Mesothelial cell of epicardium (in vitro differentiated cells): ENCODE measurements at regions not wholly inside any gene's neighbourhood (a gene's known extent, or its start where the extent isn't known, plus 50 kb on each side); places are given as distances from the start of the nearest gene placed in this dataset.

ENCODE experiments used
- DNase-seq, 2 experiments: peaks; one replicate each; pipeline ENCODE4 v3.0.0; 2021; ENCODE audit warnings: low spot score in 2 of 2; ENCODE audit not compliant: unreplicated experiment in 2 of 2
- H3K27ac Mint-ChIP-seq: 2 replicates; pipeline ENCODE4 v1.8.0; 2021; ENCODE audit warnings: mixed read lengths
- H3K27me3 Mint-ChIP-seq: 2 replicates; pipeline ENCODE4 v1.8.0; 2021; ENCODE audit warnings: low read depth, mixed read lengths
- H3K36me3 Mint-ChIP-seq: 2 replicates; pipeline ENCODE4 v1.8.0; 2021; ENCODE audit warnings: mixed read lengths
- H3K4me1 Mint-ChIP-seq: 2 replicates; pipeline ENCODE4 v1.8.0; 2021; ENCODE audit warnings: mixed read lengths
- H3K4me3 Mint-ChIP-seq: 2 replicates; pipeline ENCODE4 v1.8.0; 2021; ENCODE audit warnings: mild to moderate bottlenecking, moderate library complexity, mixed read lengths
- H3K9me3 Mint-ChIP-seq: 2 replicates; pipeline ENCODE4 v1.8.0; 2021; ENCODE audit warnings: mixed read lengths
- TF ChIP-seq, protein P1 (sequence below): fragments of 200-600 bp; sonication (generic); IDR thresholded peaks from one replicate; pipeline ENCODE4 v1.5.0; 2021; ENCODE audit warnings: antibody characterized with exemption; ENCODE audit not compliant: unreplicated experiment

DNA sequence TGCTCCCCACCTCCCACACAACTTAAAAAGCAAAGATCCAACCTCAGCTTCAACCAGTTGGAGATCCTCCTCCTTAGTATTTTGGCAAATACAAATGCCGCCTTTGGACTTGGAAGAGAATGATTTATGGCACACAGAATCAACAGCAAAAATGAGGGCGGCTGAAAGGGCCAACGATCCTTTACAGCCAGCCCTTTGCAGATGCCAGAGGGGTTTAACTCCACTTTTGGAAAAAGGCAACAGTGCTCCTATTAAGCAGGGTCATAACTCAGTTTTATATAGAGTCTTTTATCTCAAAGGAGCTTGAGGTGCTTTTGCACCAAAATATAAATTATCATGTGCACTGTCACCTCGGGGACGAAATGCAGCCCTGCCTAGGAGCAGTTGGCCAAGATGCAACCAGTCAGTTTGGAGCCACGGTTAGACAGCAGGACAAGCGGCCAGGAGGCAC, 56.7 kb upstream of the JCAD start:
- peak overlapping the region; percentile 81 for H3K27ac Mint-ChIP-seq
- DNase-seq = no peak
- peaks cover 31% of the 10 kb centered on the region for H3K4me1 Mint-ChIP-seq
- H3K36me3 Mint-ChIP-seq = no peaks in the 10 kb centered on the region
- H3K27me3 Mint-ChIP-seq = no peaks in the 10 kb centered on the region
- H3K4me3 Mint-ChIP-seq = no peak overlapping the region
- H3K9me3 Mint-ChIP-seq = peaks cover 10% of the 10 kb centered on the region
- TF ChIP-seq, protein P1, sequence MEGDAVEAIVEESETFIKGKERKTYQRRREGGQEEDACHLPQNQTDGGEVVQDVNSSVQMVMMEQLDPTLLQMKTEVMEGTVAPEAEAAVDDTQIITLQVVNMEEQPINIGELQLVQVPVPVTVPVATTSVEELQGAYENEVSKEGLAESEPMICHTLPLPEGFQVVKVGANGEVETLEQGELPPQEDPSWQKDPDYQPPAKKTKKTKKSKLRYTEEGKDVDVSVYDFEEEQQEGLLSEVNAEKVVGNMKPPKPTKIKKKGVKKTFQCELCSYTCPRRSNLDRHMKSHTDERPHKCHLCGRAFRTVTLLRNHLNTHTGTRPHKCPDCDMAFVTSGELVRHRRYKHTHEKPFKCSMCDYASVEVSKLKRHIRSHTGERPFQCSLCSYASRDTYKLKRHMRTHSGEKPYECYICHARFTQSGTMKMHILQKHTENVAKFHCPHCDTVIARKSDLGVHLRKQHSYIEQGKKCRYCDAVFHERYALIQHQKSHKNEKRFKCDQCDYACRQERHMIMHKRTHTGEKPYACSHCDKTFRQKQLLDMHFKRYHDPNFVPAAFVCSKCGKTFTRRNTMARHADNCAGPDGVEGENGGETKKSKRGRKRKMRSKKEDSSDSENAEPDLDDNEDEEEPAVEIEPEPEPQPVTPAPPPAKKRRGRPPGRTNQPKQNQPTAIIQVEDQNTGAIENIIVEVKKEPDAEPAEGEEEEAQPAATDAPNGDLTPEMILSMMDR = no peak

GRCh38 chr10:30115626-30115940, 56.2 kb upstream of the JCAD start:
- TF ChIP-seq, protein P1 = no peak
- H3K4me3 Mint-ChIP-seq = peak overlapping the region; percentile 50

GRCh38 chr10:30114881-30115625, 55.7 kb upstream of the JCAD start:
- DNase-seq = no peak
- peak overlapping the region; percentile 81 for H3K27ac Mint-ChIP-seq
- H3K9me3 Mint-ChIP-seq = peaks cover 12% of the 10 kb centered on the region
- H3K4me1 Mint-ChIP-seq = peaks cover 31% of the 10 kb centered on the region
- no peaks in the 10 kb centered on the region for H3K36me3 Mint-ChIP-seq
- TF ChIP-seq, protein P1 = no peak
- peak overlapping the region; percentile 50 for H3K4me3 Mint-ChIP-seq
- H3K27me3 Mint-ChIP-seq = no peaks in the 10 kb centered on the region

More at GRCh38 chr10:30115626-30115940, 56.2 kb upstream of the JCAD start:
- Mint-ChIP-seq H3K36me3 (no peaks in the 10 kb centered on the region), H3K9me3 (peaks cover 8% of the 10 kb centered on the region), H3K27ac (peak overlapping the region; percentile 81), H3K27me3 (no peaks in the 10 kb centered on the region), H3K4me1 (peaks cover 31% of the 10 kb centered on the region)
- DNase-seq = no peak

- Mint-ChIP-seq H3K9me3 (peaks cover 15% of the 10 kb centered on the region), H3K27ac (no peak overlapping the region), H3K36me3 (no peaks in the 10 kb centered on the region), H3K4me3 (no peak overlapping the region), H3K4me1 (peaks cover 31% of the 10 kb centered on the region), H3K27me3 (no peaks in the 10 kb centered on the region)
- DNase-seq = no peak
- TF ChIP-seq, protein P1 = no peak
These were observed 55.0 kb upstream of the JCAD start for GRCh38 chr10:30114401-30114800.

DNA sequence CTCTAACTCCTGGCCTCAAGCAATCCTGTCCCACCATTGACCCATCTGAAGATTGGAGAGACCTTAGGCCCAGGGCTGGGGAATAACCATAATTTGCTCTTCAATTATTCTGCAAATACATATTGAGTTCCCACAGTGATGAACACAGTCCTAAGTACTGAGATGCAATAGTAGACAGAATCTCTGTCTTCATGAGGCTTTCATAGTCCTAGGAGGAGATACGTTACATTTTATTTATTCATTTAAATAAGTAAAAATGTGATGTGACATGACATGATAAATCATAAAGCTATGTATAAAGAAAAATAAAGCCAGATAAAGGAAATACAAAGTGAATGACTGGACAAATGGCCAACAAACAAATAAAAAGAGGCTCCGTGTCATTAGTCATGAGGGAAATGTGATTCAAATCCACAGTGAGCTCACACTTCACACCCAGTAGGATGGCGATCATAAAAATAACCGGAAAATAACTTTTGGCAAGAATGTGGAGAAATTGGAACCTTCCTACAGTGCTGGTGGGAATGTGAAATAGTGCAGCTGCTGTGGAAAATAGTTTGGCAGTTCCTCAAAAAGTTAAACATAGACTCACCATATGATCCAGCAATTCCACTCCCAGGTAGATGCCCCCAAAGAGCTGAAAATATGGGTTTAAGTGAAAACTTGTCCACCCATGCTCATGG, 52.1 kb upstream of the JCAD start:
- Mint-ChIP-seq H3K27ac (no peak overlapping the region), H3K27me3 (no peaks in the 10 kb centered on the region), H3K36me3 (no peaks in the 10 kb centered on the region), H3K4me1 (peaks cover 26% of the 10 kb centered on the region), H3K4me3 (no peak overlapping the region), H3K9me3 (peaks cover 15% of the 10 kb centered on the region)
- TF ChIP-seq, protein P1 = no peak
- no peak for DNase-seq
